HEK293 (cell line): ENCODE measurements at regions not wholly inside any gene's neighbourhood (a gene's known extent, or its start where the extent isn't known, plus 50 kb on each side); places are given as distances from the start of the nearest gene placed in this dataset.

Experiments
- CTCF ChIA-PET: fragments of 350-600 bp; formaldehyde crosslinking; extraction: SDS; loops from one replicate; lab custom pipeline; 2021; ENCODE audit warnings: antibody characterized with exemption; lab: Yijun Ruan, JAX
- POLR2A ChIA-PET: fragments of 300-600 bp; formaldehyde crosslinking; extraction: SDS; loops from one replicate; lab custom pipeline; 2020; ENCODE audit warnings: antibody characterized with exemption, inconsistent platforms; lab: Yijun Ruan, JAX
- H3K27ac ChIP-seq: fragments of 200-500 bp; sonication (Bioruptor generic); 2 replicates; pipeline ENCODE4 v1.5.1; 2014; ENCODE audit warnings: low read depth, low read length, control low read depth, inconsistent platforms; ENCODE audit errors: extremely low read depth
- H3K36me3 ChIP-seq, 2 experiments: fragments of 200-500 bp in 1 of 2; sonication (Bioruptor generic) in 1 of 2; 1 replicate in 1 of 2; 2 replicates in 1 of 2; pipeline ENCODE4 v1.5.1; 2014 to 2017; ENCODE audit warnings: inconsistent platforms in 2 of 2, low read length in 2 of 2; ENCODE audit not compliant: control insufficient read depth in 2 of 2, insufficient read depth in 1 of 2
- H3K4me1 ChIP-seq: fragments of 200-500 bp; sonication (Bioruptor generic); 2 replicates; pipeline ENCODE4 v1.5.1; 2014; ENCODE audit warnings: mild to moderate bottlenecking, low read length, inconsistent platforms; ENCODE audit not compliant: control insufficient read depth, insufficient read depth
- H3K4me3 ChIP-seq: 2 replicates; pipeline ENCODE4 v1.5.1; 2011; ENCODE audit warnings: low read depth, mild to moderate bottlenecking, control low read depth, low read length, moderate library complexity
- H3K9me3 ChIP-seq: fragments of 200-500 bp; sonication (Bioruptor generic); 2 replicates; pipeline ENCODE4 v1.5.1; 2014; ENCODE audit warnings: low read depth, low read length, inconsistent platforms; ENCODE audit not compliant: control insufficient read depth, insufficient read depth
- BCL11A ChIP-seq: fragments of 450-650 bp; formaldehyde crosslinking; IDR thresholded peaks from 2 replicates; pipeline ENCODE4 v1.5.1; 2016; ENCODE audit warnings: low read depth, missing biosample characterization, missing genetic modification characterization
- BCL11B ChIP-seq: fragments of 450-650 bp; formaldehyde crosslinking; IDR thresholded peaks from 2 replicates; pipeline ENCODE4 v1.5.1; 2016; ENCODE audit warnings: low read depth, missing biosample characterization, missing genetic modification characterization
- OSR2 ChIP-seq: fragments of 450-650 bp; formaldehyde crosslinking; IDR thresholded peaks from 2 replicates; pipeline ENCODE4 v1.5.1; 2016; ENCODE audit warnings: missing biosample characterization, missing genetic modification characterization
- PRDM1 ChIP-seq: fragments of 450-650 bp; formaldehyde crosslinking; IDR thresholded peaks from 2 replicates; pipeline ENCODE4; 2016; ENCODE audit warnings: missing biosample characterization, missing genetic modification characterization
- REPIN1 ChIP-seq: fragments of 450-650 bp; formaldehyde crosslinking; IDR thresholded peaks from 2 replicates; pipeline ENCODE4 v1.5.1; 2017; ENCODE audit warnings: missing biosample characterization, missing genetic modification characterization, low read depth
- TRIM28 ChIP-seq: IDR thresholded peaks from 2 replicates; pipeline ENCODE4 v1.6.1; 2011; ENCODE audit warnings: low read length, control low read depth, borderline replicate concordance
- YY2 ChIP-seq: fragments of 450-650 bp; formaldehyde crosslinking; IDR thresholded peaks from 2 replicates; pipeline ENCODE4 v1.5.1; 2016; ENCODE audit warnings: missing biosample characterization, missing genetic modification characterization
- ZBTB11 ChIP-seq: fragments of 450-650 bp; formaldehyde crosslinking; conservative IDR thresholded peaks from 2 replicates; pipeline ENCODE4 v1.5.1; 2016; ENCODE audit warnings: low read depth, missing biosample characterization, missing genetic modification characterization
- ZBTB21 ChIP-seq: fragments of 450-650 bp; formaldehyde crosslinking; IDR thresholded peaks from 2 replicates; pipeline ENCODE4 v1.5.1; 2017; ENCODE audit warnings: missing biosample characterization, missing genetic modification characterization
- ZBTB44 ChIP-seq: fragments of 450-650 bp; IDR thresholded peaks from 2 replicates; pipeline ENCODE4 v1.5.1; 2018; ENCODE audit warnings: missing biosample characterization, mild to moderate bottlenecking, missing genetic modification characterization
- ZFP3 ChIP-seq: fragments of 450-650 bp; formaldehyde crosslinking; IDR thresholded peaks from 2 replicates; pipeline ENCODE4 v1.5.1; 2016; ENCODE audit warnings: low read depth, missing biosample characterization, missing genetic modification characterization
- ZNF138 ChIP-seq: fragments of 450-650 bp; formaldehyde crosslinking; IDR thresholded peaks from 2 replicates; pipeline ENCODE4 v1.5.1; 2016; ENCODE audit warnings: missing biosample characterization, missing genetic modification characterization, borderline replicate concordance
- ZNF146 ChIP-seq: fragments of 450-650 bp; formaldehyde crosslinking; IDR thresholded peaks from 2 replicates; pipeline ENCODE4 v1.5.1; 2016; ENCODE audit warnings: missing biosample characterization, missing genetic modification characterization
- ZNF18 ChIP-seq: fragments of 450-650 bp; formaldehyde crosslinking; IDR thresholded peaks from 2 replicates; pipeline ENCODE4 v1.5.1; 2016; ENCODE audit warnings: missing biosample characterization, missing genetic modification characterization
- ZNF221 ChIP-seq: fragments of 450-650 bp; formaldehyde crosslinking; IDR thresholded peaks from 2 replicates; pipeline ENCODE4 v1.5.1; 2017; ENCODE audit warnings: missing biosample characterization, missing genetic modification characterization, borderline replicate concordance
- ZNF311 ChIP-seq: fragments of 450-650 bp; formaldehyde crosslinking; IDR thresholded peaks from 2 replicates; pipeline ENCODE4 v1.5.1; 2017; ENCODE audit warnings: missing biosample characterization, missing genetic modification characterization, borderline replicate concordance
- ZNF416 ChIP-seq: fragments of 450-650 bp; formaldehyde crosslinking; IDR thresholded peaks from 2 replicates; pipeline ENCODE4 v1.5.1; 2016; ENCODE audit warnings: missing biosample characterization, missing genetic modification characterization
- ZNF510 ChIP-seq: fragments of 450-650 bp; formaldehyde crosslinking; IDR thresholded peaks from 2 replicates; pipeline ENCODE4 v1.5.1; 2018; ENCODE audit warnings: mild to moderate bottlenecking, missing genetic modification characterization, missing biosample characterization; ENCODE audit not compliant: insufficient replicate concordance
- ZNF513 ChIP-seq: fragments of 450-650 bp; IDR thresholded peaks from 2 replicates; pipeline ENCODE4 v1.5.1; 2018; ENCODE audit warnings: missing biosample characterization, missing genetic modification characterization
- ZNF549 ChIP-seq: fragments of 450-650 bp; IDR thresholded peaks from 2 replicates; pipeline ENCODE4 v1.5.1; 2018; ENCODE audit warnings: missing biosample characterization, missing genetic modification characterization, mild to moderate bottlenecking, inconsistent platforms, moderate library complexity
- ZNF561 ChIP-seq: fragments of 450-650 bp; IDR thresholded peaks from 2 replicates; pipeline ENCODE4 v1.5.1; 2018; ENCODE audit warnings: missing biosample characterization, missing genetic modification characterization, borderline replicate concordance
- ZNF610 ChIP-seq: fragments of 450-650 bp; formaldehyde crosslinking; IDR thresholded peaks from 2 replicates; pipeline ENCODE4 v1.5.1; 2016; ENCODE audit warnings: missing biosample characterization, missing genetic modification characterization, borderline replicate concordance
- ZNF629 ChIP-seq: fragments of 450-650 bp; formaldehyde crosslinking; IDR thresholded peaks from 2 replicates; pipeline ENCODE4 v1.5.1; 2017; ENCODE audit warnings: missing biosample characterization, missing genetic modification characterization

GRCh38 chr6:47379328-47379727 is 69.6 kb upstream of the TNFRSF21 start:
- no peak overlapping the region for H3K27ac ChIP-seq
- TF ChIP-seq BCL11A (tag by site-specific recombination): no peak
- TF ChIP-seq ZNF510 (tag by site-specific recombination): peak; percentile 94
- no peak for TF ChIP-seq ZNF610 (tag by site-specific recombination)
- H3K4me3 ChIP-seq: no peak overlapping the region
- CTCF ChIA-PET: interaction anchor here (0.6 kb wide), 1 partner anchor 151 kb away, joined by 3 read pairs; no protein-coding TSS in a partner anchor
- POLR2A ChIA-PET: no interaction called here
- H3K4me1 ChIP-seq: no peaks in the 10 kb centered on the region
- H3K9me3 ChIP-seq: no peaks in the 10 kb centered on the region
- no peaks in the 10 kb centered on the region for H3K36me3 ChIP-seq

GRCh38 chr6:47380251-47380650 is 70.5 kb upstream of the TNFRSF21 start:
- H3K9me3 ChIP-seq: no peaks in the 10 kb centered on the region
- ChIA-PET POLR2A (no interaction called here), CTCF (interaction anchor here (0.6 to 0.9 kb wide), 2 partner anchors 9 to 34 kb away, joined by 3 read pairs; no protein-coding TSS in a partner anchor)
- no peaks in the 10 kb centered on the region for H3K4me1 ChIP-seq
- H3K4me3 ChIP-seq: no peak overlapping the region
- H3K27ac ChIP-seq: no peak overlapping the region
- TF ChIP-seq ZNF561 (tag by site-specific recombination) (no peak), ZFP3 (no peak), ZNF416 (tag by site-specific recombination) (no peak), TRIM28 (no peak), ZNF629 (no peak), ZNF138 (tag by site-specific recombination) (no peak), ZNF18 (tag by site-specific recombination) (no peak)
- no peaks in the 10 kb centered on the region for H3K36me3 ChIP-seq

GRCh38 chr6:47381036-47381435 is 71.3 kb upstream of the TNFRSF21 start:
- CTCF ChIA-PET: interaction anchor here (0.7 to 0.9 kb wide), 2 partner anchors 27 to 34 kb away, joined by 3 read pairs; no protein-coding TSS in a partner anchor
- no peaks in the 10 kb centered on the region for H3K4me1 ChIP-seq
- TF ChIP-seq ZBTB21 (tag by site-specific recombination) (no peak), ZBTB44 (tag by site-specific recombination) (no peak), ZNF311 (no peak), PRDM1 (no peak), BCL11B (tag by site-specific recombination) (no peak), ZNF549 (tag by site-specific recombination) (no peak), YY2 (no peak), ZNF510 (tag by site-specific recombination) (no peak), ZNF146 (tag by site-specific recombination) (no peak), OSR2 (tag by site-specific recombination) (no peak), ZBTB11 (tag by site-specific recombination) (no peak), REPIN1 (tag by site-specific recombination) (no peak), ZNF513 (tag by site-specific recombination) (no peak), ZNF221 (tag by site-specific recombination) (no peak)
- TF ChIP-seq, all 188 proteins: peak for 0
- Histone ChIP-seq H3K4me3 (no peak overlapping the region), H3K36me3 (no peaks in the 10 kb centered on the region), H3K27ac (no peak overlapping the region), H3K9me3 (no peaks in the 10 kb centered on the region)
- POLR2A ChIA-PET: interaction anchor here (0.6 kb wide), 1 partner anchor 355 kb away, joined by 4 read pairs; no protein-coding TSS in a partner anchor
